ENCODE measurements at regions not wholly inside any gene's neighbourhood (a gene's known extent, or its start where the extent isn't known, plus 50 kb on each side); places are given as distances from the start of the nearest gene placed in this dataset.

GRCh38 chr11:15378941-15379340 is 264.2 kb downstream of the INSC start:
- no peak overlapping the region for H3K4me3 Mint-ChIP-seq
- H3K4me1 Mint-ChIP-seq (ENCODE audit: low read depth) = no peaks in the 10 kb centered on the region
- no peaks in the 10 kb centered on the region for H3K36me3 Mint-ChIP-seq (ENCODE audit: low read depth)
- DNase-seq = no peak
- H3K27me3 Mint-ChIP-seq (ENCODE audit: insufficient read depth) = no peaks in the 10 kb centered on the region
- H3K27ac Mint-ChIP-seq = no peak overlapping the region
- TF ChIP-seq CTCF (IDR thresholded peaks at IDR 0.05) = no peak
- peaks cover 43% of the 10 kb centered on the region for H3K9me3 Mint-ChIP-seq

GRCh38 chr11:15379483-15379882 is 264.8 kb downstream of the INSC start:
- no peak for TF ChIP-seq CTCF (IDR thresholded peaks at IDR 0.05)
- H3K27ac Mint-ChIP-seq = no peak overlapping the region
- no peaks in the 10 kb centered on the region for H3K36me3 Mint-ChIP-seq (ENCODE audit: low read depth)
- no peak for DNase-seq
- H3K27me3 Mint-ChIP-seq (ENCODE audit: insufficient read depth) = no peaks in the 10 kb centered on the region
- H3K9me3 Mint-ChIP-seq = peaks cover 45% of the 10 kb centered on the region
- H3K4me3 Mint-ChIP-seq = no peak overlapping the region
- no peaks in the 10 kb centered on the region for H3K4me1 Mint-ChIP-seq (ENCODE audit: low read depth)

- no peaks in the 10 kb centered on the region for H3K36me3 Mint-ChIP-seq (ENCODE audit: low read depth)
- TF ChIP-seq CTCF (IDR thresholded peaks at IDR 0.05) = no peak
- H3K4me1 Mint-ChIP-seq (ENCODE audit: low read depth) = no peaks in the 10 kb centered on the region
- DNase-seq = no peak
- peaks cover 1% of the 10 kb centered on the region for H3K27me3 Mint-ChIP-seq (ENCODE audit: insufficient read depth)
- no peak overlapping the region for H3K27ac Mint-ChIP-seq
- peaks cover 50% of the 10 kb centered on the region for H3K9me3 Mint-ChIP-seq
- H3K4me3 Mint-ChIP-seq = no peak overlapping the region
These were observed 276.1 kb downstream of the INSC start for GRCh38 chr11:15390857-15391256.

- H3K9me3 Mint-ChIP-seq = peaks cover 53% of the 10 kb centered on the region
- H3K4me1 Mint-ChIP-seq (ENCODE audit: low read depth) = no peaks in the 10 kb centered on the region
- H3K27me3 Mint-ChIP-seq (ENCODE audit: insufficient read depth) = no peaks in the 10 kb centered on the region
- TF ChIP-seq CTCF (IDR thresholded peaks at IDR 0.05) = no peak
- H3K4me3 Mint-ChIP-seq = no peak overlapping the region
- DNase-seq = no peak
- 0 out of 2 replicates have a peak, but pooled peaks cover 12% of the 10 kb centered on the region for H3K36me3 Mint-ChIP-seq (ENCODE audit: low read depth)
- H3K27ac Mint-ChIP-seq = no peak overlapping the region
These were observed 282.1 kb downstream of the INSC start for GRCh38 chr11:15396778-15397177.

GRCh38 chr11:15406851-15407351 is 292.2 kb downstream of the INSC start:
- H3K9me3 Mint-ChIP-seq = peaks cover 44% of the 10 kb centered on the region
- H3K4me3 Mint-ChIP-seq = no peak overlapping the region

More at GRCh38 chr11:15406851-15407351, 292.2 kb downstream of the INSC start:
- no peaks in the 10 kb centered on the region for H3K4me1 Mint-ChIP-seq (ENCODE audit: low read depth)
- H3K27me3 Mint-ChIP-seq (ENCODE audit: insufficient read depth) = no peaks in the 10 kb centered on the region; the same call in 1 of the 2 replicates
- DNase-seq = no peak
- H3K27ac Mint-ChIP-seq = no peak overlapping the region
- H3K36me3 Mint-ChIP-seq (ENCODE audit: low read depth) = peaks cover 7% of the 10 kb centered on the region; the same call in 1 of the 2 replicates
- no peak for TF ChIP-seq CTCF (IDR thresholded peaks at IDR 0.05)

All from HFFc6 (cell line).